ENCODE measurements at regions not wholly inside any gene's neighbourhood (a gene's known extent, or its start where the extent isn't known, plus 50 kb on each side); places are given as distances from the start of the nearest gene placed in this dataset.

DNA sequence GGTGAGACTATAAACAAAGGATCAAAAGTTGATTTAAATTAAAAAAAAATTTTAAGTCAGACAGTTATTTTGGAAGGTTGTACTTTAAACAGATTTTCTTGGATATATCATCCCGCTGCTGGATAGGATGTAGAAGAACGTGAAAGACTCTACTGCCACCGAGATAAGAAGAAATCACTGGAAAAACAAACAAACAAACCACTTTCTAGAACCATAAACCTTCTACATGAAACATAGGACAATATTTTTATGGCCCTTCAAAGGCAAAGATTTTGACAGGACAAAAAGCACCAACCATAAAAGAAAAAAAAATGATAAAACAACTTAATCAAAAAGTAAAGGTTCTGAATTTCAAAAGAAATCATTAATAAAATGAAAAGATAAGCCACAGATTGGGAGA, 268.2 kb upstream of the DAAM1 start:
- TF ChIP-seq, protein P1, sequence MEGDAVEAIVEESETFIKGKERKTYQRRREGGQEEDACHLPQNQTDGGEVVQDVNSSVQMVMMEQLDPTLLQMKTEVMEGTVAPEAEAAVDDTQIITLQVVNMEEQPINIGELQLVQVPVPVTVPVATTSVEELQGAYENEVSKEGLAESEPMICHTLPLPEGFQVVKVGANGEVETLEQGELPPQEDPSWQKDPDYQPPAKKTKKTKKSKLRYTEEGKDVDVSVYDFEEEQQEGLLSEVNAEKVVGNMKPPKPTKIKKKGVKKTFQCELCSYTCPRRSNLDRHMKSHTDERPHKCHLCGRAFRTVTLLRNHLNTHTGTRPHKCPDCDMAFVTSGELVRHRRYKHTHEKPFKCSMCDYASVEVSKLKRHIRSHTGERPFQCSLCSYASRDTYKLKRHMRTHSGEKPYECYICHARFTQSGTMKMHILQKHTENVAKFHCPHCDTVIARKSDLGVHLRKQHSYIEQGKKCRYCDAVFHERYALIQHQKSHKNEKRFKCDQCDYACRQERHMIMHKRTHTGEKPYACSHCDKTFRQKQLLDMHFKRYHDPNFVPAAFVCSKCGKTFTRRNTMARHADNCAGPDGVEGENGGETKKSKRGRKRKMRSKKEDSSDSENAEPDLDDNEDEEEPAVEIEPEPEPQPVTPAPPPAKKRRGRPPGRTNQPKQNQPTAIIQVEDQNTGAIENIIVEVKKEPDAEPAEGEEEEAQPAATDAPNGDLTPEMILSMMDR (IDR thresholded peaks at IDR 0.05), result no peak
- TF ChIP-seq POLR2AphosphoS5 (IDR thresholded peaks at IDR 0.05; ENCODE audit: low read depth, low read length) (no peak), GABPA (IDR thresholded peaks at IDR 0.05; ENCODE audit: low read depth) (no peak), EP300 (IDR thresholded peaks at IDR 0.05; ENCODE audit: borderline replicate concordance in 1 of 2, low read depth in 1 of 2, low read length in 1 of 2) (no peak), FOSL2 (IDR thresholded peaks at IDR 0.05; ENCODE audit: borderline replicate concordance, low read depth) (no peak), RAD21 (IDR thresholded peaks at IDR 0.05; ENCODE audit: low read length) (no peak), MXI1 (IDR thresholded peaks at IDR 0.05; ENCODE audit: low read depth, low read length) (no peak), SMC3 (IDR thresholded peaks at IDR 0.05; ENCODE audit: low read depth, low read length) (no peak), MEF2A (IDR thresholded peaks at IDR 0.05; ENCODE audit: borderline replicate concordance, low read depth) (no peak)
- TF ChIP-seq, protein P2, sequence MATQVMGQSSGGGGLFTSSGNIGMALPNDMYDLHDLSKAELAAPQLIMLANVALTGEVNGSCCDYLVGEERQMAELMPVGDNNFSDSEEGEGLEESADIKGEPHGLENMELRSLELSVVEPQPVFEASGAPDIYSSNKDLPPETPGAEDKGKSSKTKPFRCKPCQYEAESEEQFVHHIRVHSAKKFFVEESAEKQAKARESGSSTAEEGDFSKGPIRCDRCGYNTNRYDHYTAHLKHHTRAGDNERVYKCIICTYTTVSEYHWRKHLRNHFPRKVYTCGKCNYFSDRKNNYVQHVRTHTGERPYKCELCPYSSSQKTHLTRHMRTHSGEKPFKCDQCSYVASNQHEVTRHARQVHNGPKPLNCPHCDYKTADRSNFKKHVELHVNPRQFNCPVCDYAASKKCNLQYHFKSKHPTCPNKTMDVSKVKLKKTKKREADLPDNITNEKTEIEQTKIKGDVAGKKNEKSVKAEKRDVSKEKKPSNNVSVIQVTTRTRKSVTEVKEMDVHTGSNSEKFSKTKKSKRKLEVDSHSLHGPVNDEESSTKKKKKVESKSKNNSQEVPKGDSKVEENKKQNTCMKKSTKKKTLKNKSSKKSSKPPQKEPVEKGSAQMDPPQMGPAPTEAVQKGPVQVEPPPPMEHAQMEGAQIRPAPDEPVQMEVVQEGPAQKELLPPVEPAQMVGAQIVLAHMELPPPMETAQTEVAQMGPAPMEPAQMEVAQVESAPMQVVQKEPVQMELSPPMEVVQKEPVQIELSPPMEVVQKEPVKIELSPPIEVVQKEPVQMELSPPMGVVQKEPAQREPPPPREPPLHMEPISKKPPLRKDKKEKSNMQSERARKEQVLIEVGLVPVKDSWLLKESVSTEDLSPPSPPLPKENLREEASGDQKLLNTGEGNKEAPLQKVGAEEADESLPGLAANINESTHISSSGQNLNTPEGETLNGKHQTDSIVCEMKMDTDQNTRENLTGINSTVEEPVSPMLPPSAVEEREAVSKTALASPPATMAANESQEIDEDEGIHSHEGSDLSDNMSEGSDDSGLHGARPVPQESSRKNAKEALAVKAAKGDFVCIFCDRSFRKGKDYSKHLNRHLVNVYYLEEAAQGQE (IDR thresholded peaks at IDR 0.05; ENCODE audit: low read depth, low read length), result no peak
- TF ChIP-seq, protein P3, sequence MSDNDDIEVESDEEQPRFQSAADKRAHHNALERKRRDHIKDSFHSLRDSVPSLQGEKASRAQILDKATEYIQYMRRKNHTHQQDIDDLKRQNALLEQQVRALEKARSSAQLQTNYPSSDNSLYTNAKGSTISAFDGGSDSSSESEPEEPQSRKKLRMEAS (IDR thresholded peaks at IDR 0.05; ENCODE audit: low read depth), result no peak
